ENCODE measurements at regions not wholly inside any gene's neighbourhood (a gene's known extent, or its start where the extent isn't known, plus 50 kb on each side); places are given as distances from the start of the nearest gene placed in this dataset.
"Not testable (repeated sequence)": the region's sequence is repeated elsewhere in the genome, so short reads cannot be mapped to it uniquely, and the experiment has no call there.

DNA sequence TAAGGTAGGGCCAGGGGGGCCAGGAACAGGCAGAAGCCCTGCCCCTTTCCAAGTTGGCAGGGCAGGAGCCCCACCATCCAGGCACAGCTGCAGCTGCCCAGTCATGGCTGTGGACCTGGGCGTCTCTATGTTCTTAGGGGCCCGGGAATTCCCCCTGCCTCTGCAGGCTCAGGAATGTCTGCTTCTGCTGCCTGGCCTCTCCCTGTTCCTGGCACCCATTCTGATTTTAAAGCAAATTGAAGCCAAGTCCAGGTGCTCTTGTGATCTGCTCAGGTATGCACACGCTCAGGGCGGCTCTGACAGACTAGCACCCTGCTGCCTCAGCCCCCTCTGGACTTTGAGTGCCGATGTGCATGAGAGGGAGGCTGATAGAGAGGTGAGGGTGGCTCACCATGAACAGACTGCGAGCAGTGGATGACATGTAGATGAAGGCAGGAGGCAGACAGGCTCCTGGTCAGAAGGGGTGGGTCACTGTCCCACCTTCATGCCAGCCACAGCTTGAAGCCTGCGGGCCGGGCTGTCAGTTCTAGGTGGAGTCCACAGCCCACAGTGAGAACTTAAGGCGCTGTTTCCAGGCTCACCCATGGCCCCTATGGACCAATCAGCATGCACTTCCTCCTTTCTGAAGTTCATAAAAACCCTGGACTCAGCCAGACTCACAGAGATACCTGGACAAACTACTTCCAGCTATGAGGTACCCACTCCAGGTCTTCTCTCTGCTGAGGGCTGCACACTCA is 747.8 kb upstream of the GBE1 start:
- no peak for DNase-seq (ENCODE audit: low read depth, low spot score)

DNA sequence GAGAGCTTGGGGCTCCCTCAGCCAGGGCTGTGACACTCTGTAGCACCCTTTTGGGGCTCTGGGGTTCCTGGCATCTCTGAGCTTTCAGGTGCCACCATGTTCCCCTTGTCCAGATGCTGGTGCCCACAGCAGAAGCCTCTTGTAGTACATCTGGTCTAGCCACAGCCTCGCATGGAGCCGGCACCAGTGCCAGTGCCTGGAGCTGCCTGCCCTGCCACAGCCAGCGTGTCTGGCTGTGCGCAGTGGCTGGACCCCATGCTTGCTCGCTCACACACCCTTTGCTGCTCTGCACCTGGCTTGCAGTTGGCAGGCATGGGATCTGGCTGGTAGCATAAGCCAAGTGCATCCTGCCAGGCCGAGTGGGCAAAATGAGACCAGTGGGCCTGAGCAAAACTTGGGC is 744.8 kb upstream of the GBE1 start:
- DNase-seq (ENCODE audit: low read depth, low spot score): no peak

DNA sequence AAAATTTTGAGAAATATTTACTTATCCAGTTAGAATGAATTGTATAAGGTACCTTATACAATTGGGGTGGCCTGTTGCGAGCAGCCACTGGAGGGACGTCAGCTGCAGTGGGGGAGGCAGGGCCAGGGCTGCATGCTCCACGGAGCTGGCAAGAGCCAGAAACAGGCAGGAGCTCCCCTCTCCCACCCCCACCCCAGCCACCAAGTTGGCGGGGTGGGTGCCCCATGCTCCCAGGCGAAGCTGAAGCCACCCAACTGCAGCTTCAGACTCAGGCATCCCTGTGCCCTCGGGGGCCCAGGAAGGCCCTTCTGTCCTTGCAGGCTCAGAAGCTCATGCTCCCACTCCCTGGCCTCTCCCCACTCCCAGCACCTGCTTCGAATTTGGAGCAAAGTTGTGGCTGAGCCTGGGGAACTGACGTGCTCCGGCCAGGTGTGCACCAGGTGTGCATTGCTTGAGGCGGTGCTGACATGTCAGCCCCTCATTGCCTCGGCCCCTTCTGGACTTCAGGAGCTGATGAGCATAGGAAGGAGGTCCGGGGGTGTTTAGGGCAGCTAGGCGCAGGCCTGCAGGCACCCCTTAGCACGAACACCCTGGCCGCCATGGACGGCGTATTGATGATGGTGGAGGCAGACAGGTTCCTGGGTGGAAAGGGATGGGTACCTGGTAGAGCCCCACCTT is 743.8 kb upstream of the GBE1 start:
- DNase-seq (ENCODE audit: low read depth, low spot score): no peak

DNA sequence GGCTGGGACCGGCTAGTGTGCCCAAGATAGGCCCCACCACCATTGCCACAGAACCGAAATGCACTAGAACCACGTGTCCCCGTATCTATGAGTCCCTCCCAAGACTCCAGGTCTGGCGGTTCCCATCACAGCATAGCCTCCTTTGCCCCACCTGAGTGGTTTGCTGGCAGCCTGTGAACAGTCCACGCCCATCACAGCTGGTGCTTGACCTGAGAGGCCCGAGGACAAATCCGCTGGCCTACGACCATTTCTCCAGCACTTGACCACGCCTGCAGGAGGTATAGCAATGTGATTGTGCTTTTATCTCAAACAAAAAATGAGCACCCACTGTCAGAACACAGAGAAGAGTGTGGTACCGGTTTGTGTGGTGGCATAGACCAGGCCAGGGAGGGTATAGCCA is 736.7 kb upstream of the GBE1 start:
- no peak for DNase-seq (ENCODE audit: low read depth, low spot score)

DNA sequence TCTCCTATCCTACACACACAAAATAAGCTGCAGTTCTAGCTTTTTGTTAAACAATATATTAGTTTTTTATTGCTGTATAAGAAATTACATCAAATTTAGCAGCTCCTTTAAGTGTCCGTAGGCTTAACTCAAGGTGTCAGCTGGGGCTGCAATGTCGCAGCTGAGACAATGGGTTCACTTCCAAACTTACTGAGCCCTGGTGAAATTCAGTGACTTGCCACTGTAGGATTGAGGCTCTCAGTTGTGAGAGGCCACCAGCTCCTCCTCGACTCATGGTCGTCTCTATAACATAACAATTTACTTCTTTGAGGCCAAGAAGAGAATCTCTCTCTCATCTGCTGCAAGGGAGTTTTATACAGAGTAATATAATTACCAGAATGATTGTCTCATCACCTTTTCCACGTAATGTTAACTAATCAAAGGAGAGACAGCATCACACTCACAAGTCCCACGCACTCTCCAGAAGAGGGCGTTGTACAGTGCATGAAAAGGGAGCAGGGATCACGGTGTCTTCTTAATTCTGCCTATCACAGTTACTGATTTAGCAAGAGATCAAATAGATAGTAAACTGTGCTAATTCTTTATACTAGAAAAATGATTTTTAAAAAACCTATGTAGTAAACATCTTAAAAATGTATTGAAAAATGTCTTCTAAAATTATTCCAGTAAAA is 735.6 kb upstream of the GBE1 start:
- DNase-seq (ENCODE audit: low read depth, low spot score): no peak

DNA sequence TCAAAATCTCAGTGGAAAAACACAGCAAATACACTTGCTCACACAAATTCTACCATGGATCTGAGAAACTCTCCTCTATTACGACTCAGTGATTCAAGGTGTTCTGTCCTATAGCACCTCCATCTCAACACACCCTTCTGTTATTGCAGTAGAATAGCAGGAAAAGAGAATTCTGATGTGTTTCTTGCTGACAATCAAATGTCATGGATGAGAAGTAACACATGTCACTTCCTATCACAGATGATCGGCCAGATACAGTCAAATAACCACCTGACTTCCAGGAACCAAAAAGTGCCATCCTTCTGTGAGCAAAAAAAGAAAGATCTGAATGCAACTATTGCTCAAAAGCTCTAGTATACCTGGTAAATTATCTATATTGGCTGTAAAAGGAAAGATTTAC is 734.2 kb upstream of the GBE1 start:
- DNase-seq (ENCODE audit: low read depth, low spot score): no peak

DNA sequence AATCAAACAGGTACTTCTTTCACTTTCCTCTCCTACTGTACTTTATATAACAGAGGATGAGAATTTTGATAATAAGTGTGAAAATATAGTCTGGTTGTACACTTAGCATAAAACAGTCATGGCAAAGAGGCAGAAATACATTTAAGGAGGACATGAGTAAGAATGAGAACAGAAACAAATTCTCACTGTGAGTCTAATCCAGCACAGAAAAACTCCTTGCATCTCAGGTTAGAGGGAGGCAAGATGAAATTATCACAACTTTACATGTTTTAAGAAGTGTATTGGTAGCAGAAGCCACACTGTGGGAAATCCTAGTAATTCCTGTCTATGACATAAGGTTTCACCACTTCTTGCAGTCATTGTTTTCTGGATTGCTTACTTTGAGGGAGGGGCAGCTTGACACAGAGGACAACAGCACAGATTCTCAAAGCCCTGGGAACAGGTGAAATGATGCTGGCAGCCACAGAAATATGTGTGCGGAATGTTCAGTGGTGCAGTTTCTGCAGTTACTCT is 733.6 kb upstream of the GBE1 start:
- DNase-seq (ENCODE audit: low read depth, low spot score): no peak

DNA sequence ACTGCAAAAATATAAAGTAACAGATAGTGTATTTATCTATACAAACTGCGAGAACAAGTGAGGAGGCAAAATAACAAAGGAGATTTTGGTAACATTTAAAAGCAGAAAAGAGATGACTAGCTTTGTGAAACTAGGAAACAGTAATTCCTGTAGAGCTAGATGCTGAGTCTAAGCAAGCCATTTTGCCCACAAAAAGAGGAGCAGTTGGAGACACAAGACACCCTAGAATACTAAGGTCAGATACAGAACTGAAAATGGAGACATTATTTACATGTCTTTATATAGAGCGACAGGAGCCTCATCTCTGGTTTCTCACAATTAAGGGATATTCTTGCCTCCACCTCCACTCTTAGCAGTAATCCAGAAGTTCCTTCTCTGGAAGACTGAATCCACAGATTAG is 732.4 kb upstream of the GBE1 start:
- DNase-seq (ENCODE audit: low read depth, low spot score): no peak

DNA sequence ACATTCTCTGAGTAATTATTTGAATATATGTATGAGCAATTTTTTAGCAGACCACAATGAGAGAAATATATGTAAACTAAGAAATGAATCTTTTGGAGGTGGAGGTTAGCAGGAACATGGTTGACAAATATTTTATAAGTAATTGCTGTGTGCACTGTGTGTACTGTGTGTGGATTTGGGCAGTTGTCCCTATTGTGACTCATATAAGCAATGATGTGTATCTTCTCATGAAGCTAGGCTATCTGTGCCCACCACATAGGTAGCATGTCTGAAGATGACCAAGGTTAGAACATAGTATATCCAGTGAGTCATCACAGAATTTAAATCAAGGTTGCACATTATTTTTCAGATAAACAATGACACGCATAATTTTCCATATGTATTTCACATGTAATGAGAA is 713.9 kb upstream of the GBE1 start:
- no peak for DNase-seq (ENCODE audit: low read depth, low spot score)

DNA sequence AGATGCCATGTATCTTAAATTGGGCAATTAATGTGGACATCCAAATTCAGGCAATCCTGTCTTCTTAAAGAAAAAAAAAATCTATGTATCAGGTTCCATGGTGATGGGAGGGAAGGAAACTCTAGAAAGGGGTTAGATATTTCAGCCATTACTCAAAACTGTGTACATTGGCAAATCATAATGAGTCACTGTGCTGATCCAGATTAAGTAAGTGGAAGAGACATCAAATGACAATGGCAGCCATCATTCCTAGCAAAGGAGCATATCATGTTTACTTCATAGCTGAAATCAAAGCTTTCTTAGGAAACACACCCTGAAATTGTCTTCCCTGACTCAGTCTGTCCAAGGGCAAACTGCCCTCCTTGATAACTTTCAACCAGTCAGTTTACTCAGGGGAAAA is 713.3 kb upstream of the GBE1 start:
- no peak for DNase-seq (ENCODE audit: low read depth, low spot score)

DNA sequence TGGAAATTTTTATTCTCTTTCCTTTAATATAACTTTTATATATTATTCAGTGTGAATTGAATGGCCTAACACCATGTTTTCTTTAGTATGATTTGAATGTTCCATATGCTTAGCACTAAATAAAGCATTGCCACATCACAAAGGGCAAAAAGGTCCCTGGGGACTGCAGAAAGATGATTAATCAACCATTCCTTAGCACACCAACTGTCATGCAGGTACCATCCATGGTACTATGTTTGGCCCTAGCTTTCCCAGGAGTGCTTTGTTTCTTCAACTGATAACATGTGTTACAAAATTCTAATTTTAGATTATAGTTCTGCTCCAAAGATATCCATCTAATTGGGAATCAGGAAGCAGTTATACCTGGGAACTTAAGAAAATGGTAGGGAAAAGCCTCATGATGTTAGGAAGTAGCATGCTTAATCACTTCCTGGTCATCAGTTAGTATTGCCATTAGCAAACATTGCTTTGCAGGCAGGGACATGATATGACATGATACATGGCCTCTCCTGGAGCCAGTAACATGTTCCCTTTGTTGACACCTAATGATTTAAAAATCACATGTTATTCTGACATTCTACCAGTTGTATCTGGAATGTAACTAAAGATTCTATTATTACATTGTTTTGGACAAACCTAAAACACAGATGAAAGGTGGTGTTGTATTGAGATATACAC is 712.6 kb upstream of the GBE1 start:
- DNase-seq (ENCODE audit: low read depth, low spot score): no peak

DNA sequence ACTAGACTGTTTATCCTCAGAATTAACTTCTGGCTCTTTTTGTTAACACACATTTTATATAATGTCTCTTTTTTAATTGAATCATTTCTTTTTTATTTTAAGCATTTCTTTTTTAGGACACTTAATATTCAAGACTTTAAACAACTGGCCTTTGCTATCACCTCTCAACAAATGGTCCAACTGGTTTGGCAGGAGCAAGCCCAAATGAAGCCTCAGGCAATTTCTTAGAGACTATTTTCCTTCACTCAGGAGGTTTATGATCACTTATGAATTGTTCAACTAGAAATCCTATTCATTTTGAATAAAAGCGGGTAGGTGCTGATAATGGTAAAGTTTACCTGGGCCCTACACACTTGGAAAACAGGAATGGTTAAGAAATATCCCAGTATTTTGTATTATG is 705.6 kb upstream of the GBE1 start:
- DNase-seq (ENCODE audit: low read depth, low spot score): no peak

DNA sequence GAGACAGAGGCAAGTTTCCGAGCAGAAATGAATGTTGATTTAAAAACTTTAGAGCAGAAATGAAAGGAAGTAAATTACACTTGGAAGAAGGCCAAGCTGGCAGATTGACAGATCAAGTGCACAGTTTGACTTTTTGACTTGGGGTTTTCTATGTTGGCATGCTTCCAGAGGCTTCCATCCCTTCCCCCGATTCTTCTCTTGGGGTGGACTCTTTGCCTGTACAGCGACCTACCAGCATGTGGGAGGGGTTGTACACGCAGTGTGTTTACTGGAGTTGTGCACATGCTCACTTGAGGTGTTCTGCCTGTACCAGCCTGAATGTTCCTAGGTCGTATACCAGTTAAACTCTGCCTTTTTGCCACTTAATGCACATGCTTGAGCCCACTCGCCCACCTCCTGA is 701.5 kb upstream of the GBE1 start:
- DNase-seq (ENCODE audit: low read depth, low spot score): no peak

DNA sequence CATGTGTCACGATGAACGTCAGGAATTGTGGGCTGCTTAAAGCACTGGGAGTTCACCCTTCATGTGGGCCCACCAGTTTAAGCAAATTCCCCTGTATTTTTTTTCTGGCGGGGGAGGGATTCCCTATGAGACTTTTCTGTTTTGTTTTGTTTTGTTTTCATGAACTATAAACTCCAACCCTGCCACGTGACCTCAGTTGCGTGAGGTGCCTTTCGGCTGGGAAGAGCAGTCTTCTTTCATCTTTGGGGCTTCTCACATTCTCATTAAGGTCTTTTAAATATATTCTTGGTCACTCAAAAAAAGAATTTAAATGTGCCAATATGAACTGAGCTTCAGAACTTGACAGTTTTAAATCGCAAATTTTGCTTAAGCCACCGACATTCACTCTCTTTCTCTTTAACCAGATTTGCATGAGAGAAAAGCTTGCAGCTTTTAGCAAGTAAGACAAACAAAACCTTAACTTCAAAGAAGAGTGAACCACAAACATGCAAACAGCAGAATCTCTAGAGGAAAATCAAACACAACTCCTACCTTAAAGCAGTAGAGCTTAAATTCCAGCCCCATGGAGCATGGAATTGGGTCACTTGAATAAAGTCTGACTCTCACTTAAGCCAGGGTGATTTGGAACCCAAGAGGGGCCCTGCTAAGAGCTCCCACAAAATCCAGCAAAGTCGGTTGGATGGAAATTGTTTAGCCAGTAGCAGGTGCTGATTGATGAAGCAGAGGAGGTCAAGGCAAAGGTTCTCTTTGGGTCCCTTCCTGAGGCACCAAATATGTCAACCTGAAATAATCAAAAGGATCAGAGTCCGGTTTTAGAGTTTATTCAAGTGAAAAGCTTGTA is 699.8 kb upstream of the GBE1 start:
- DNase-seq (ENCODE audit: low read depth, low spot score): no peak

DNA sequence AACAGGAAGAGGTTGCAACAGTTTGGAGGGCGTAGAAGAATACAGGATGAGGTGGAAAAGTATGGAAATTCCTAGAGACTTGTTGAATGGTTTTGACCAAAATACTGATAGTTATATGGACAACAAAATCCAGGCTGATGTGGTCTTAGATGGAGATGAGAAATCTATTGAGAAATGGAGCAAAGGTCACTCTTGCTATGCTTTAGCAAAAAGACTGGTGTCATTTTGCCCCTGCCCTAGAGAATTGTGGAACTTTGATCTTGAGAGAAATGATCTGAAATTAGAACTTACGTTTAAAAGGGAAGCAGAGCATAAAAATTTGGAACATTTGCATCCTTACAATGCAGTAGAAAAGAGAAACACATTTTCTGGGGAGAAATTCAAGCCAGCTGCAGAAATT is 686.9 kb upstream of the GBE1 start:
- DNase-seq (ENCODE audit: low read depth, low spot score): no peak

DNA sequence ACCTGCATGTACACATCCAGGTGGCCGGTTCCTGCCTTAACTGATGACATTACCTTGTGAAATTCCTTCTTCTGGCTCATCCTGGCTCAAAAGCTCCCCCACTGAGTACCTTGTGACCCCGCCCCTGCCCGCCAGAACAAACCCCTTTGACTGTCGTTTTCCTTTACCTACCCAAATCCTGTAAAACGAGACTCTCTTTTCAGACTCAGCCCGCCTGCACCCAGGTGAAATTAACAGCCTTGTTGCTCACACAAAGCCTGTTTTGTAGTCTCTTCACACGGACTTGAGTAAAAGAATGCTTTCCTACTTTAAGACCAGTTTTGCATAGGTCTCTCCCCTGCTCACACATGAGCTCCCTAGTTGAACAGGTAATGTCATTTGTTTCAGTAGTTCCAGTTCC is 667.4 kb upstream of the GBE1 start:
- DNase-seq (ENCODE audit: low read depth, low spot score): not testable (repeated sequence)

DNA sequence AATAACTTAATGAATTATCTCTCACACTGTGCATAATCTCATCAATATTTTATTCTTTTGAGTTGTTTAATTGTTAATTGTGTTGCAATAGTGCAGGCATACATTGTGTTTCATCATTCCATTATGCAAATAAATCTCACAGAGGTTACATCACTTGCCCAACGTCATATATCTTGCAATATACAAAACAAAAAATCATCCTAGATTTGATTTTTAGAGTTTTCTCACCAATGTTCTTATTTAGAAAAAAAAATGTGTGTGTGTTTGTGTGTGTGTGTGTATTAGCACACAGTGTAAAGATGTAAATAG is 662.5 kb upstream of the GBE1 start:
- DNase-seq (ENCODE audit: low read depth, low spot score): no peak

DNA sequence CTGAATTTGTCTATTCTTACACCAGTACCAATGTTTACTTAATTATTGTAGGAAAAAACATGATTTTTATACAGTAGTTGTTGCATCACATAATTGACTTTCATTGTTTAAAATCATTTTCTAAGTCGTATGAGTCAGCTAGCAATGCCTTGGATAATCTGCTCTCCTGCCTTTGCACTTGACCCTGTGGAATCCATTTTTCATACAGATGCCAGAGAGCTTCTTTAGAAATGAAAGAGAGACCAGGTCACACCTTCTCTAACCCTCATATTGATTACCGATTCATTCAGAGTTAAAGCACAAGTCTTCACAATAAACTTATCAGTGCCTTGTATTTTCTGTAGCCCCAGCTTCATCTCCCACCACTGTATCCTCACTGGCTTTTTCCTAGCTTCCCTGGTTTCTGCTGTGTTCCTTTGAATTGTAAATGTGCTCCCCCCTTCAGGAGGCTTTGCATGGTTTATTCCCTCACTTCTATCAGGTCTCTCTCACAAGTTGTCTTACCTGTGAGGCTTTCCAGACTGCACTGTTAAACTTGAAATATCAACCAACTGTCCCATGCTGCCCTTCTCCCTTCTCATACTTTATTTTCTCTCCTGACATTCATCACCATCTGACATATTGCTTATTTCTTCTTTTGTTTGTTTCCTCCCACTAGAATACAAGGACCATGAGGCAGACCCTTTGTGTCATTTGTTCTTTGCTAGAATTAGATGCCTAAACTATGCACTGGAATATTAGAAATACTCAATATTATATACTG is 662.0 kb upstream of the GBE1 start:
- DNase-seq (ENCODE audit: low read depth, low spot score): no peak

DNA sequence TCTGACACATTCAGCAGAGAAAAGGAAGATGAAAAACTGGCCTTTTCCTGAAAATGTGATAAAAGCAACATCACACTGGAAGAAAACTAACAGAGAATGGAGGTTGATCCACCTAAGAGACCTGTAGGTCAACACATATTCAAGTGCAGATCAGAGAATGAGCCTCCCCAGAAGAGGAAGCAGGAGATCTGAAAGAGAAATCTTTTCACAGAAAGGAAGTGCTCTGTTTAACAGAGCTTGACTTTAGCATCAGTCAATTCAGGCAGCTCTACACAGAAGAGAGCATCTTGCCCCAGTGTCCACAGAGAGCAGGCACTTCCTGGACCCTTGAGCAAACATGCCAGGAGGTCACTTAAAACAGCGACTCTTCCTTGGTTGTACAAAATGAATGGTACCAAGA is 655.4 kb upstream of the GBE1 start:
- no peak for DNase-seq (ENCODE audit: low read depth, low spot score)

DNA sequence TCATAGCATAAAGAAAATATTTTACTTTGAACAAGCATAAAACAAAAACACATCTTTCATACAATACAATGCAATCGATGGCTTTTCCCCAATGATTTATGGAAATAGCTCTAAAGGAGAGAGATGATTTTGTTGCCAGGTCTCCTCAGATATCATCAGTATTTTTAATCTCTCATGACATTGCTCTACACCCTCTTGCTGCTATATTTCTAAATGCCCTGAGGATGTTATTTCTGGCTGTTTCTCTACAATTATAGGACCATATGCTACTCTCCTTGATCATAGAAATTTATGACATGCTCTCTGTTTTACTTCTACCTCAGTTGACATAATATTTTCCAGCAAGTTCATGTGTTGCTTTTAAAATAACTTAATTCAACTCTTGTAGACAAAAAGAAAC is 654.9 kb upstream of the GBE1 start:
- no peak for DNase-seq (ENCODE audit: low read depth, low spot score)

DNA sequence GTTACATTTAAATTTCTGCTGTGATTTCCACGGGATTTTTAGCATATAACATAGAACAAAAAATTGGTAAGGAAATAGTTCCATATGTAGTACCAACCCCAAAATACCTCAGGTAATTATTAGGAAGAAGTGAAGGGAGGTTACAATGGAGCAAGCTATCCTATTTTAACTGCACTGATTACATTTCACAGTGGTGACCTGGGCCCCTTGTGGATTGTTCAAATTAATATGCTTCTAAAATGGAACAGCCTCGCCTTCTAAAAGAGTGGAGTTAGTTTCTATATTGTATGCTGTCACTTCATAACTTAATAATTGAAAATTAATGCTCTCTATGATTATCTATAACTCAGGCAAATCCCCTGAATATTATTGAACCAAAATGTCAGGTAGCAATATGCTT is 651.7 kb upstream of the GBE1 start:
- DNase-seq (ENCODE audit: low read depth, low spot score): no peak
